H1 (cell line): ENCODE measurements at regions not wholly inside any gene's neighbourhood (a gene's known extent, or its start where the extent isn't known, plus 50 kb on each side); places are given as distances from the start of the nearest gene placed in this dataset.

Experiments used
- BACH1 ChIP-seq: IDR thresholded peaks from 2 replicates; pipeline ENCODE4 v1.6.1; 2012; ENCODE audit warnings: low read length, improper control_type of control experiment
- CHD1 ChIP-seq: IDR thresholded peaks from 2 replicates; pipeline ENCODE4 v1.6.1; 2012; ENCODE audit warnings: low read depth, low read length, improper control_type of control experiment
- RFX5 ChIP-seq: IDR thresholded peaks from 2 replicates; pipeline ENCODE4 v1.6.1; 2011; ENCODE audit warnings: low read depth, low read length, improper control_type of control experiment, borderline replicate concordance
- SUZ12 ChIP-seq: fragments of 200-600 bp; sonication (generic); IDR thresholded peaks from 2 replicates; pipeline ENCODE4 v1.6.1; 2012; ENCODE audit warnings: mild to moderate bottlenecking, inconsistent platforms, low read length, moderate library complexity, mixed read lengths
- TF ChIP-seq, protein P1 (sequence below): fragments of 300-600 bp; sonication (generic); IDR thresholded peaks from 2 replicates; pipeline ENCODE4 v1.7.1; 2012; ENCODE audit warnings: low read length, moderate library complexity, mild to moderate bottlenecking, inconsistent platforms; ENCODE audit not compliant: insufficient replicate concordance

DNA sequence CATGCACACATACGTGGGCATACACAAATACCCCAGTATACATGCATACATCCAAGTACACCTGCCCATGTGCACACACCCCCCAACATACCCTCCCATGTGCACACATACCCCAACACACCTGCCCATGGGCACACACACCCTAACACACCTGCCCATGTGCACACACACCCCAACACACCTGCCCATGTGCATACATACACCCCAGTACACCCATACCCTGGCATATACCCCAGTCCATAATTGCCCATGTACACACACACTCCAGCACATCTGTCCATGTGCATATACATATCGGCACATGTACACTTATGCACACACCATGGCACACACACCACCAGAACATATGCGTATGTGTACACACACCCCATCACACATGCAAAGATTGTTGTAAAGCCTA, 475.2 kb downstream of the PREX1 start (continued):
- TF ChIP-seq SUZ12: no peak
- TF ChIP-seq BACH1: no peak
- no peak for TF ChIP-seq RFX5
- TF ChIP-seq CHD1: no peak
- TF ChIP-seq, protein P1, sequence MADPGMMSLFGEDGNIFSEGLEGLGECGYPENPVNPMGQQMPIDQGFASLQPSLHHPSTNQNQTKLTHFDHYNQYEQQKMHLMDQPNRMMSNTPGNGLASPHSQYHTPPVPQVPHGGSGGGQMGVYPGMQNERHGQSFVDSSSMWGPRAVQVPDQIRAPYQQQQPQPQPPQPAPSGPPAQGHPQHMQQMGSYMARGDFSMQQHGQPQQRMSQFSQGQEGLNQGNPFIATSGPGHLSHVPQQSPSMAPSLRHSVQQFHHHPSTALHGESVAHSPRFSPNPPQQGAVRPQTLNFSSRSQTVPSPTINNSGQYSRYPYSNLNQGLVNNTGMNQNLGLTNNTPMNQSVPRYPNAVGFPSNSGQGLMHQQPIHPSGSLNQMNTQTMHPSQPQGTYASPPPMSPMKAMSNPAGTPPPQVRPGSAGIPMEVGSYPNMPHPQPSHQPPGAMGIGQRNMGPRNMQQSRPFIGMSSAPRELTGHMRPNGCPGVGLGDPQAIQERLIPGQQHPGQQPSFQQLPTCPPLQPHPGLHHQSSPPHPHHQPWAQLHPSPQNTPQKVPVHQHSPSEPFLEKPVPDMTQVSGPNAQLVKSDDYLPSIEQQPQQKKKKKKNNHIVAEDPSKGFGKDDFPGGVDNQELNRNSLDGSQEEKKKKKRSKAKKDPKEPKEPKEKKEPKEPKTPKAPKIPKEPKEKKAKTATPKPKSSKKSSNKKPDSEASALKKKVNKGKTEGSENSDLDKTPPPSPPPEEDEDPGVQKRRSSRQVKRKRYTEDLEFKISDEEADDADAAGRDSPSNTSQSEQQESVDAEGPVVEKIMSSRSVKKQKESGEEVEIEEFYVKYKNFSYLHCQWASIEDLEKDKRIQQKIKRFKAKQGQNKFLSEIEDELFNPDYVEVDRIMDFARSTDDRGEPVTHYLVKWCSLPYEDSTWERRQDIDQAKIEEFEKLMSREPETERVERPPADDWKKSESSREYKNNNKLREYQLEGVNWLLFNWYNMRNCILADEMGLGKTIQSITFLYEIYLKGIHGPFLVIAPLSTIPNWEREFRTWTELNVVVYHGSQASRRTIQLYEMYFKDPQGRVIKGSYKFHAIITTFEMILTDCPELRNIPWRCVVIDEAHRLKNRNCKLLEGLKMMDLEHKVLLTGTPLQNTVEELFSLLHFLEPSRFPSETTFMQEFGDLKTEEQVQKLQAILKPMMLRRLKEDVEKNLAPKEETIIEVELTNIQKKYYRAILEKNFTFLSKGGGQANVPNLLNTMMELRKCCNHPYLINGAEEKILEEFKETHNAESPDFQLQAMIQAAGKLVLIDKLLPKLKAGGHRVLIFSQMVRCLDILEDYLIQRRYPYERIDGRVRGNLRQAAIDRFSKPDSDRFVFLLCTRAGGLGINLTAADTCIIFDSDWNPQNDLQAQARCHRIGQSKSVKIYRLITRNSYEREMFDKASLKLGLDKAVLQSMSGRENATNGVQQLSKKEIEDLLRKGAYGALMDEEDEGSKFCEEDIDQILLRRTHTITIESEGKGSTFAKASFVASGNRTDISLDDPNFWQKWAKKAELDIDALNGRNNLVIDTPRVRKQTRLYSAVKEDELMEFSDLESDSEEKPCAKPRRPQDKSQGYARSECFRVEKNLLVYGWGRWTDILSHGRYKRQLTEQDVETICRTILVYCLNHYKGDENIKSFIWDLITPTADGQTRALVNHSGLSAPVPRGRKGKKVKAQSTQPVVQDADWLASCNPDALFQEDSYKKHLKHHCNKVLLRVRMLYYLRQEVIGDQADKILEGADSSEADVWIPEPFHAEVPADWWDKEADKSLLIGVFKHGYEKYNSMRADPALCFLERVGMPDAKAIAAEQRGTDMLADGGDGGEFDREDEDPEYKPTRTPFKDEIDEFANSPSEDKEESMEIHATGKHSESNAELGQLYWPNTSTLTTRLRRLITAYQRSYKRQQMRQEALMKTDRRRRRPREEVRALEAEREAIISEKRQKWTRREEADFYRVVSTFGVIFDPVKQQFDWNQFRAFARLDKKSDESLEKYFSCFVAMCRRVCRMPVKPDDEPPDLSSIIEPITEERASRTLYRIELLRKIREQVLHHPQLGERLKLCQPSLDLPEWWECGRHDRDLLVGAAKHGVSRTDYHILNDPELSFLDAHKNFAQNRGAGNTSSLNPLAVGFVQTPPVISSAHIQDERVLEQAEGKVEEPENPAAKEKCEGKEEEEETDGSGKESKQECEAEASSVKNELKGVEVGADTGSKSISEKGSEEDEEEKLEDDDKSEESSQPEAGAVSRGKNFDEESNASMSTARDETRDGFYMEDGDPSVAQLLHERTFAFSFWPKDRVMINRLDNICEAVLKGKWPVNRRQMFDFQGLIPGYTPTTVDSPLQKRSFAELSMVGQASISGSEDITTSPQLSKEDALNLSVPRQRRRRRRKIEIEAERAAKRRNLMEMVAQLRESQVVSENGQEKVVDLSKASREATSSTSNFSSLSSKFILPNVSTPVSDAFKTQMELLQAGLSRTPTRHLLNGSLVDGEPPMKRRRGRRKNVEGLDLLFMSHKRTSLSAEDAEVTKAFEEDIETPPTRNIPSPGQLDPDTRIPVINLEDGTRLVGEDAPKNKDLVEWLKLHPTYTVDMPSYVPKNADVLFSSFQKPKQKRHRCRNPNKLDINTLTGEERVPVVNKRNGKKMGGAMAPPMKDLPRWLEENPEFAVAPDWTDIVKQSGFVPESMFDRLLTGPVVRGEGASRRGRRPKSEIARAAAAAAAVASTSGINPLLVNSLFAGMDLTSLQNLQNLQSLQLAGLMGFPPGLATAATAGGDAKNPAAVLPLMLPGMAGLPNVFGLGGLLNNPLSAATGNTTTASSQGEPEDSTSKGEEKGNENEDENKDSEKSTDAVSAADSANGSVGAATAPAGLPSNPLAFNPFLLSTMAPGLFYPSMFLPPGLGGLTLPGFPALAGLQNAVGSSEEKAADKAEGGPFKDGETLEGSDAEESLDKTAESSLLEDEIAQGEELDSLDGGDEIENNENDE: no peak
- TF ChIP-seq, all 59 proteins: peak for 0
